Neural crest cell (in vitro differentiated cells): ENCODE measurements at regions not wholly inside any gene's neighbourhood (a gene's known extent, or its start where the extent isn't known, plus 50 kb on each side); places are given as distances from the start of the nearest gene placed in this dataset.

Experiments
- DNase-seq: peaks from one replicate; pipeline ENCODE4 v3.0.0; 2021; ENCODE audit warnings: low read depth, mixed read lengths, low spot score
- H3K27ac Mint-ChIP-seq: one replicate; pipeline ENCODE4 v1.8.0; 2021; ENCODE audit warnings: mild to moderate bottlenecking, mixed read lengths; ENCODE audit not compliant: unreplicated experiment
- H3K27me3 Mint-ChIP-seq: 2 replicates; pipeline ENCODE4 v1.8.0; 2021; ENCODE audit warnings: low read depth, mild to moderate bottlenecking, mixed read lengths
- H3K36me3 Mint-ChIP-seq: 2 replicates; pipeline ENCODE4 v1.8.0; 2021; ENCODE audit warnings: low read depth, mild to moderate bottlenecking, mixed read lengths
- H3K4me1 Mint-ChIP-seq: 2 replicates; pipeline ENCODE4 v1.8.0; 2021; ENCODE audit warnings: mixed read lengths
- H3K4me3 Mint-ChIP-seq: one replicate; pipeline ENCODE4 v1.8.0; 2021; ENCODE audit warnings: mild to moderate bottlenecking, mixed read lengths
- H3K9me3 Mint-ChIP-seq: 2 replicates; pipeline ENCODE4 v1.8.0; 2021; ENCODE audit warnings: mixed read lengths
- CTCF ChIP-seq: fragments of 200-600 bp; sonication (generic); conservative IDR thresholded peaks from 2 replicates; pipeline ENCODE4 v1.5.0; 2021; ENCODE audit warnings: antibody characterized with exemption, mild to moderate bottlenecking

GRCh38 chr12:66733321-66733720 lies 54.4 kb upstream of the GRIP1 start:
- no peak for TF ChIP-seq CTCF
- no peak overlapping the region for H3K27ac Mint-ChIP-seq

GRCh38 chr12:66733839-66734238 lies 55.0 kb upstream of the GRIP1 start:
- peak overlapping the region; percentile 28 for H3K27ac Mint-ChIP-seq
- no peaks in the 10 kb centered on the region for H3K9me3 Mint-ChIP-seq
- no peak for DNase-seq

More at GRCh38 chr12:66733321-66733720, 54.4 kb upstream of the GRIP1 start:
- no peak overlapping the region for H3K4me3 Mint-ChIP-seq
- no peaks in the 10 kb centered on the region for H3K9me3 Mint-ChIP-seq
- H3K36me3 Mint-ChIP-seq = no peaks in the 10 kb centered on the region
- DNase-seq = no peak
- H3K4me1 Mint-ChIP-seq = peaks cover 7% of the 10 kb centered on the region
- no peaks in the 10 kb centered on the region for H3K27me3 Mint-ChIP-seq

GRCh38 chr12:66735275-66735674 lies 56.4 kb upstream of the GRIP1 start:
- Mint-ChIP-seq H3K27ac (no peak overlapping the region), H3K27me3 (no peaks in the 10 kb centered on the region), H3K4me1 (peaks cover 7% of the 10 kb centered on the region), H3K9me3 (no peaks in the 10 kb centered on the region), H3K4me3 (no peak overlapping the region), H3K36me3 (no peaks in the 10 kb centered on the region)
- no peak for DNase-seq
- no peak for TF ChIP-seq CTCF

More at GRCh38 chr12:66733839-66734238, 55.0 kb upstream of the GRIP1 start:
- no peaks in the 10 kb centered on the region for H3K36me3 Mint-ChIP-seq
- no peak overlapping the region for H3K4me3 Mint-ChIP-seq
- H3K4me1 Mint-ChIP-seq = peaks cover 7% of the 10 kb centered on the region
- no peak for TF ChIP-seq CTCF
- no peaks in the 10 kb centered on the region for H3K27me3 Mint-ChIP-seq

DNA sequence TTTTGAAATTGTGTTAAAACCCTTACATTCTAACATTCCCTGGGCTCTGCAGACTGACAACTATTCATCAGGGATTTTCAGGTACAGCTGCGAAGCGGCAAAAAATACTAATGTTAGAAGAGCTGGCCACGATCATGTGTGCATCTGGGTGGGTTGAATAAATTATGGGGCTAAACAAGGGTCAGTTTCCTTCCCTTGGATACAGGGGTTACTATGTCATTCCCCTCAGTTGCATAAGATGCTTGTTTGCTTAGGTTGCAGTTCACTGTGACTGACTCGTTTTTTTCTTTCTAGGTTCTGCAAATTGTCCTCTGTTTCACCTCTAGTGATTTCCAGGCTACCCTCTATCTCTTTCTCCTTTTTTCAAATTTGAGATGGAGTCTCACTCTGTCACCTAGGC lies 58.1 kb upstream of the GRIP1 start:
- Mint-ChIP-seq H3K4me1 (peaks cover 7% of the 10 kb centered on the region), H3K4me3 (no peak overlapping the region), H3K27me3 (no peaks in the 10 kb centered on the region)

DNA sequence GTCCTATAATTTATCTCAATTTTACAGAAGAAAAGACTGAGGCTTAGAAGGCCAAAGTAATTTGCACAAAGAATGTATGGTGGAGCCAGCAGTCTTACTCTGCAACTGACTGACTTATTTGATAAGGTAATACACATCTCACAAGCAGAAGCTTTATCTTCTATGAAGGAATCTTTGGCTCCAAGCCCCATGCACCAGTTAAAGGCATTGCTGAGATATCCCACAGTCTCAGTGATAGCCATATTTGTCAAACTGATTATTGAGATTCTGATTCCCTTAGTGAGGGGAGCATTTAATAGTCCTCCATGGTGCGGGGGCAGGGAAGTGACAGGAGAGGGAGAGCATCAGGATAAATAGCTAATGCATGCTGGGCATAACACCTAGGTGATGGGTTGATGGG lies 60.4 kb upstream of the GRIP1 start:
- Mint-ChIP-seq H3K27ac (no peak overlapping the region), H3K36me3 (no peaks in the 10 kb centered on the region), H3K9me3 (no peaks in the 10 kb centered on the region), H3K4me1 (peaks cover under 1% of the 10 kb centered on the region), H3K4me3 (no peak overlapping the region), H3K27me3 (no peaks in the 10 kb centered on the region)
- DNase-seq = no peak
- no peak for TF ChIP-seq CTCF

More for the DNA sequence above, 58.1 kb upstream of the GRIP1 start:
- H3K9me3 Mint-ChIP-seq = no peaks in the 10 kb centered on the region
- DNase-seq = no peak
- TF ChIP-seq CTCF = no peak
- H3K27ac Mint-ChIP-seq = no peak overlapping the region
- no peaks in the 10 kb centered on the region for H3K36me3 Mint-ChIP-seq
